HG03442 (cell line): ENCODE measurements at regions not wholly inside any gene's neighbourhood (a gene's known extent, or its start where the extent isn't known, plus 50 kb on each side); places are given as distances from the start of the nearest gene placed in this dataset.

Experiments used
- ATAC-seq: cut with Tn5 transposase; IDR thresholded peaks from one replicate; pipeline ENCODE4 v1.9.1; 2021; ENCODE audit warnings: mild to moderate bottlenecking, moderate library complexity; ENCODE audit not compliant: unreplicated experiment

GRCh38 chr6:166754218-166755030 lies 127.4 kb upstream of the RPS6KA2 start:
- no peak for ATAC-seq

DNA sequence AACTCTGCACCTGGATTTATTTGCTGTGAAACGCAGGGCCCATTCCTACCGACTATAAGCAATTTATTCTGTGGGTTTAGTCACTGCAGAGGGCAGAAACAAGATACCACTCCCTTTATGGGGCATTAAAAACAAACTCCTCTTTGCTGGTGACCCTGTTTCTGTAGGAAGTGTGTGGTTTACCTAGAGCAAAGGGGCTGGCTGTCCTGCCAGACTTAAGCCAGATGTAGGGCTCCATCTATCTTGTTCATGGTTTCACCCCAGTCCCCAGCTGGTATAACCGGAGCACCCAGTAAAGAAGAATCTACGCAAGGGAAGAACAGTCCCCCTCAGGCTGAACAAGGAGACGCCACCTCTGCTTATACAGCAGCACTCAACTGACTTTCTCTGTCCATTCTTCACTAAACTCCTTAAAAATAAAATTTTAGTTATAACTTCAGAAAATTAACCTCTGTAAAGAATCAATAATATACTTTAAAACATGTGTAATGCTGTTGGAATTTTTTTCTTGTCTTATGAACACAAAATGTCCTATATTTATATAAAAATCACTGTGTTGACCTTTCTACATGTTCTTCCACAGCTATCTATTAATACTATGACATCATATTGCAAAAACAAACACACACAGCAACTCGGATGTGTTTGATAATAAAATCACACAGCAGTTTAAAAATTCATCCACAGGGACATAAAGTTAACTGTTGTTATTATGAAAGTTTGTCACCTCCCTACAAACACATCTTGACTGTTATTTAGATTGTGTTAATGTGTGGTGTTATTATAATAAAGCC lies 126.1 kb upstream of the RPS6KA2 start:
- ATAC-seq: no peak

GRCh38 chr6:166752097-166752496 lies 125.0 kb upstream of the RPS6KA2 start:
- ATAC-seq: peak; percentile 93

DNA sequence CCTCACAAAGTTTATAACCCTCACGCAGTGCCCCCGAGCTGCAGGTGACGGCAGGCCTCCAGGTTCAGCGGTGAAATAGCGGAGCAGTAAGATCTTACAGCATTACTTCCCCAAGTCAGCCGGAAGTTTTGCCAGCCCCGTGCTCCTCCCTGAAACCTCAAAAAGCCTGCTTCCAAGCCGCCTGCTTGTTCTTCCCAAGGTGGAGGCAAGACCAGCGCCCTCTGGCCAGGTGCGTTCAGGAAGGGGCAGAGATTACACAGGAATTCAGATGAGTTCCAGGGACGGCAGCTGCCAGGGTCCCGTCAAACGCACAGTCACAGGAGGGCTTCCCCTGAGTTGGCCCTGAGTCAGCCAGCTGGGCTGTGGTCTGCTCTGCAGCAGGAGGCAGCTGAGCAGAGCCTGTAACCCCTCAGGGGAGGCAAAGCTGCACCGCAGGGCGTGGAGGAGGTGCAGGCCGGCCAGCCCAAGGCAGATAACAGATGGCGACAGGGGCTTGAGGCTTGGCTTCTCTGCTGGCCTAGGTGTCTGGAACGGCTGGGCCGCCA lies 124.1 kb upstream of the RPS6KA2 start:
- ATAC-seq: peak; percentile 46

- no peak for ATAC-seq
Measured at GRCh38 chr6:166750108-166750793, 123.2 kb upstream of the RPS6KA2 start.

DNA sequence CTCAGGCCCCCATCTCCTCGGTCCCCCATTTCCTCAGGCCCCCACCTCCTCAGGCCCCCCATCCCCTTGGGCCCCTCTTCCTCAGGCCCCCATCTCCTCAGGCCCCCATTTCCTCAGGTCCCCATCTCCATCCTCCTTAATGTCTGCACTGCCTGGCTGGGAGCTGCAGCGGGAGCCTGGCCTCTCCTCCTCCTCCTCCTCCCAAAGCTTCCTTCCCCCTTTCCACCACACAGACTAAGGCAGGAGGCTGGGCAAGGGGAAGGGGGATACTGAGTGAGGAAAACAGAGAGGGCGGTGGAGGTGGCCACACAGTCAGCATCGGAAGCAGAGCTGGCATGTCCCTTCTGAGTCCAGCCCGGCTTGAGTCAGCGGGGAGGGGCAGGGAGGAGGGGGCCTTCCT lies 122.6 kb upstream of the RPS6KA2 start:
- no peak for ATAC-seq

DNA sequence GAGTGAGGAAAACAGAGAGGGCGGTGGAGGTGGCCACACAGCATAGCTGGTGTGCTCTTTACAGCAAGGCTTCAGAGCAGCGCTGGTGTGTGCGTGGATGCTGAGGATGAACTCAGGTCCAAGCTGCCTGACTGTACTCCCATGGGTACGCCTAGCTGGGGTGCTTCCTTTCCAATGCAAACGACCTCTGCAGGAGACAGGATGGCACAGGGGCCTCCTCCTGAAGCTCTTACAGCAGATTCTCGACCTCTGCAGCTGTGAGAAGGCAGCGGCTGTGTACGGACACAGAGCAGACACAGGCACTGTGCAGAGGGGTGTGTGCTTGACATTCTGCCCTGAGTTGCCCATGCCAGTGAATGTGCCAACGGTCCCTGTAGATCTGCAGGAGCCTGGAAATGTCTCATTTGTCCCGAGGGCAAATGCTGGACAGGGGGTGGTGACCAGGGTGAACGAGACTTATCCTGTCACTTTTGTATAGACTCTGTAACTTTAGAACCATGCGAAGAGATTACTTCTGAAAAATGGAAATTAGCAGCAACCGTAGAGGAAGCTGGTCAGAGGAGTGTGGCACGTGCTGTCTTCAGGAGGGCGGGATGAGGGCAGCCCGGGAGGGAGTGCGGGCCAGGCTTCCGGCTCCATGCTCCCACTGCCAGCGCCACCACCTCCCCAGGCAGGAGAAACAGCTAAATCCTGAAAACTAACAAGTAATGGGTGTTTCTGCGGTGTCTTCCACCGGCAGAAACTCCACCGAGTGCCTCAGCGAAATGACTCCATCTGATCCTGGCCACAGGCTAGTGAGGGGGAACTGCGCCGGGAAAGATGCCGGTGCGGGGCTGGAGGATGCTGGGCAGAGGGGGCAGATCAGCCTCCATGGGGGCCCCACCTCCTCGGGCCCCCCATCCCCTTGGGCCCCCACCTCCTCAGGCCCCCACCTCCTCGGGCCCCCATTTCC lies 120.9 kb upstream of the RPS6KA2 start:
- no peak for ATAC-seq

- no peak for ATAC-seq
Measured at GRCh38 chr6:166745801-166746668, 119.0 kb upstream of the RPS6KA2 start.

- no peak for ATAC-seq
Measured at GRCh38 chr6:166744223-166745134, 117.4 kb upstream of the RPS6KA2 start.

DNA sequence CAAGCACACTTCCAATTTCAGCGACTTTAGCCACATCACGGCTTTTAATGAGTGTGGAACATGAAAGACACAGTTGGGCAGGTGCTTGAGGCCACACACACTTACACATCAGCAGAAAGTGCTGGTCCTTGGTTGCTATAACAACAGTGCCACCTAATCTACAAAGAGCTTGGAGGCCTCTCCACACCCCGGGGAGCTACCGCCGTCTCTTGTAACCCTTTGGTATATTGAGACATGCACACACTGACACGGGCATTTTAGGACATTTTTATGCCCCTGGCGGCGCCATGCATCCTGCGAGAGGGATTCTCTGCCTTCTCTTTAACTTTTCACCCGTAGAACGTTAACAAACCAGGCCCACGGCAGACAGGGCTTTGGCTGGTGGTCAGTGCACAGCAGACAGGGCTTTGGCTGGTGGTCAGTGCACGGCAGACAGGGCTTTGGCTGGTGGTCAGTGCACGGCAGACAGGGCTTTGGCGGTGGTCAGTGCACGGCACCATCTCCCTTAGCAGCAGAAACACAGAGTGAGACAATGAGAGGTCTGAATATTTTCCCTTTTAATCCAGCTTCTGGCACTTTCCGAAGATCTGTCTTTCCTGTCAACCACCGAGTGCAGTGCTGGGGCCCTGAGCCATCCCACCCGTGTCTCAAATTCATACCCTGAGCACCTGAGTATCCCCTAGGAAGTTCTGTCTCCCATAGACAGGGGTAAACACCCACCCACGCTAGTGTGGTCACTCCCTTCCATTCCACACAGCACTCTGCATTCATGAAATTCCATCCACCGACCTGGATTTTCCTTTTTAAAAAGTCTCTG lies 116.6 kb upstream of the RPS6KA2 start:
- no peak for ATAC-seq

DNA sequence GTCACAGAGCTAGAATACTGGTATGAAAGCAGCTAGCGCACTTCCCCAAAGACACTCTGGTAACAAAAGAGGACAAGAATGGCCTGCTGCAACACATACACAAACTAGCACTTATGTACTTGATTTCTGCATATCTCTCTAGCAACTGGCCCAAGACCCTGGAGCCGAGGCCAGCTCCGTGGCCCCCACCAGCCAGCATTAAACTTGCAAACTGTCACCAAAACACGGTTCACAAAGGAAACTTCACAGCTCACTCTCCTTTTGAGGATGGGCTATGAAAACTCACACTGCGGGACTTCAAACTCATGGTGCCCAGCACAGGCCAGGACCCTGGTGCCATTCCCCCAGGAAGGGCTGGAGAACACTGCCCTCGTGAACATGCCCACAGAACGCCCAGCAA lies 115.9 kb upstream of the RPS6KA2 start:
- ATAC-seq: no peak

DNA sequence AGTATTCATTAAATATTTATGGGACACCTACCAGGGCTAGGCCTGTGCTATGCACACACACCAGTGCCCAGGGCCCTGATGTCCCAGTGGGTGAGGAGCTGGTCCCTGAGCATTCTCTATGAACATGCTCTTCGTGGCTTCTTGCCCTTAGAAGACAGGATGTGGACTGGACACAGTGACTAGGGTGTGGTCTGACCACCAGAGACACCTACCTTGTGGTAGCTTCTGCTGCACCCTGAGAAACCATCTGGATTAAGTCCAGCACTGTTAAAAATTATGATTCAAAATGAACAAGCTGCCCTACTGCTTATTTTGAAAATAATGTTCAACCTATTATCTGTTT lies 112.9 kb upstream of the RPS6KA2 start:
- no peak for ATAC-seq

GRCh38 chr6:166739117-166739975 lies 112.3 kb upstream of the RPS6KA2 start:
- ATAC-seq: no peak

- ATAC-seq: no peak
Measured at GRCh38 chr6:166738386-166739116, 111.5 kb upstream of the RPS6KA2 start.

DNA sequence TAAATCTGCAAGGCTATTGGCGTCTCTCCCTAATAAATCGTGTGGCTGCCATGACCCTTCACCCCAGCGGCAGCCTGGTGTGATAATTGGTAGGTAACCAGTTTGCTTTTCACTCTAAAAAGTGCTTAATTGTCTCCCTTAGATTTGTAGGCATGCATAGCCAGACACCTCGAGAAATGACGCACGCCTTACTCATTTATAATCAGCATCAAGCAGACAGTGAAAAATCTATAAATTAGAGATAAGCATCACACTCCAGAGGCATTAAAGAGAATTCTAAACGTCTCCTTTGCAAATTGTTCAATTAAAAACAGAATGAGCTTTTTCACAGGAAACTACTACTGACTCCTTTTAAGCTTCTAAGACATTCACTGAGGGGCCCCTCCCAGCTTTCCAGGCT lies 110.2 kb upstream of the RPS6KA2 start:
- ATAC-seq: no peak

DNA sequence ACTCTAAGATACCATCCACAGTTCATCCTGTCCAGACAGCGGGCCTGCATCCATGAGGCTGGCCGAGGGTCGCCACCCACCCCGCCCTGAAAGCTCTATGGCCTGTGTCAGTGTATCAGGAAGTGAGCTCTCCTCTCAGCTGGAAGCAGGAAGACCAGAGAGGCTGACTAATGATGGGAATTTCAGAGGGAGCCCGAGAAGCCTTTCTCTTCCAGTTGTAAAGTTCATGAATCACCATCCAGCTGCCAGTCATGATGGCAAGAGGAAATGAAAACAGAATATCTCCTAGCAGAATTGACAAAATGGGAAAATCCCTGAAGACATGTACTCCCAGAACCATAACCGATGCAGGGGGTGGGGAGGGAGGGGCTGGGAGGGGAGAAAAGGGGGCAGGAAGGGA lies 109.6 kb upstream of the RPS6KA2 start:
- ATAC-seq: no peak
